Panc1 (cell line): ENCODE measurements at regions not wholly inside any gene's neighbourhood (a gene's known extent, or its start where the extent isn't known, plus 50 kb on each side); places are given as distances from the start of the nearest gene placed in this dataset.

Experiments used
- ATAC-seq: fragments of 200-7000 bp; cut with Tn5 transposase; 2 replicates; pipeline ENCODE4 v1.9.1; 2020; ENCODE audit warnings: mild to moderate bottlenecking, moderate library complexity
- BruUV-seq: library from RNA; stranded (reverse); fragments of 400-500 nt; replicated peaks from 2 replicates; lab custom pipeline; 2021; lab: Mats Ljungman, UMichigan
- CTCF ChIA-PET: fragments of 300-600 bp; sonication (Branson Sonifier 250); formaldehyde crosslinking; loops from one replicate; lab custom pipeline; 2022; ENCODE audit warnings: antibody characterized with exemption; lab: Charles Lee
- POLR2A ChIA-PET: fragments of 300-600 bp; sonication (Branson Sonifier 250); formaldehyde crosslinking; loops from one replicate; lab custom pipeline; 2022; ENCODE audit warnings: antibody characterized with exemption; lab: Charles Lee
- DNase-seq: peaks from one replicate; pipeline ENCODE4 v3.0.0-alpha.2; 2010; ENCODE audit warnings: low read depth, low spot score
- H3K27ac ChIP-seq: 2 replicates; pipeline ENCODE4 v1.5.1; 2011; ENCODE audit warnings: mild to moderate bottlenecking, low read length, inconsistent platforms
- H3K27me3 ChIP-seq: fragments of 200-500 bp; sonication (Bioruptor generic); 2 replicates; pipeline ENCODE4 v1.6.0; 2014; ENCODE audit warnings: low read length, inconsistent platforms; ENCODE audit not compliant: control insufficient read depth, insufficient read depth
- H3K36me3 ChIP-seq: fragments of 200-500 bp; sonication (Bioruptor generic); 2 replicates; pipeline ENCODE4 v1.5.1; 2014; ENCODE audit warnings: inconsistent platforms, mild to moderate bottlenecking, low read length, moderate library complexity; ENCODE audit not compliant: control insufficient read depth, insufficient read depth
- H3K4me1 ChIP-seq: 2 replicates; pipeline ENCODE4 v1.5.1; 2011; ENCODE audit warnings: inconsistent platforms, mild to moderate bottlenecking, low read length, moderate library complexity; ENCODE audit not compliant: control insufficient read depth, insufficient read depth
- H3K4me3 ChIP-seq, 2 experiments: 2 replicates each; pipeline ENCODE4 v1.5.1; 2011 to 2012; ENCODE audit warnings: low read depth in 2 of 2, low read length in 2 of 2, mild to moderate bottlenecking in 2 of 2, inconsistent platforms in 1 of 2, moderate library complexity in 1 of 2
- H3K9me3 ChIP-seq: fragments of 200-500 bp; sonication (Bioruptor generic); 2 replicates; pipeline ENCODE4 v1.5.1; 2014; ENCODE audit warnings: low read depth, mild to moderate bottlenecking, inconsistent platforms, low read length, moderate library complexity; ENCODE audit not compliant: control insufficient read depth, insufficient read depth
- CTCF ChIP-seq: fragments of 450-650 bp; IDR thresholded peaks from 2 replicates; pipeline ENCODE4 v1.5.1; 2017; ENCODE audit warnings: mild to moderate bottlenecking
- POLR2AphosphoS5 ChIP-seq: IDR thresholded peaks from 2 replicates; pipeline ENCODE4 v1.6.1; 2012; ENCODE audit warnings: mild to moderate bottlenecking, low read depth, low read length, moderate library complexity
- REST ChIP-seq, 2 experiments: IDR thresholded peaks; 2 replicates each; pipeline ENCODE4 v1.6.1; 2011 to 2012; ENCODE audit warnings: low read depth in 2 of 2, control low read depth in 1 of 2, low read length in 1 of 2, mild to moderate bottlenecking in 1 of 2, moderate library complexity in 1 of 2; ENCODE audit not compliant: insufficient read depth in 1 of 2
- SIN3A ChIP-seq: IDR thresholded peaks from 2 replicates; pipeline ENCODE4 v1.6.1; 2012; ENCODE audit warnings: low read depth, mild to moderate bottlenecking, low read length, moderate library complexity, borderline replicate concordance; ENCODE audit not compliant: insufficient read depth
- TCF7L2 ChIP-seq: IDR thresholded peaks from 2 replicates; pipeline ENCODE4 v1.6.1; 2011; ENCODE audit warnings: mild to moderate bottlenecking, low read depth, low read length, inconsistent platforms
- in situ Hi-C: cut with HindIII; loops from 2 replicates; pipeline ENCODE4 v1.10.0; 2016; ENCODE audit warnings: low sequenced_read_pairs, low pct_unique_long_range_greater_than_20kb
- intact Hi-C: fragments of 100-400 bp; cut with micrococcal nuclease; formaldehyde crosslinking; loops from one replicate; pipeline ENCODE4 v1.10.0; 2022; ENCODE audit not compliant: unreplicated experiment

GRCh38 chr2:16520891-16521290 lies 144.7 kb downstream of the CYRIA start:
- H3K9me3 ChIP-seq = no peaks in the 10 kb centered on the region
- no peak for TF ChIP-seq REST (IDR thresholded peaks at IDR 0.05; ENCODE audit: insufficient read depth in 1 of 2, low read depth in 2 of 2, low read length in 1 of 2)
- no peak for TF ChIP-seq POLR2AphosphoS5
- TF ChIP-seq CTCF = no peak
- TF ChIP-seq TCF7L2 = no peak
- no peak for TF ChIP-seq SIN3A
- CTCF ChIA-PET = no interaction called here
- POLR2A ChIA-PET = no interaction called here
- no peak for ATAC-seq
- BruUV-seq = no TSS peak
- H3K4me1 ChIP-seq = no peaks in the 10 kb centered on the region
- in situ Hi-C loops (no loop called here), intact Hi-C loops (no loop called here)
- no peak overlapping the region for H3K27ac ChIP-seq
- DNase-seq = no peak
- H3K27me3 ChIP-seq = no peaks in the 10 kb centered on the region
- H3K4me3 ChIP-seq = no peak overlapping the region
- H3K36me3 ChIP-seq = no peaks in the 10 kb centered on the region

GRCh38 chr2:16515696-16516095 lies 149.9 kb downstream of the CYRIA start:
- DNase-seq (no peak), ATAC-seq (no peak)
- Histone ChIP-seq H3K4me3 (no peak overlapping the region), H3K27me3 (no peaks in the 10 kb centered on the region), H3K27ac (no peak overlapping the region), H3K4me1 (no peaks in the 10 kb centered on the region), H3K36me3 (no peaks in the 10 kb centered on the region), H3K9me3 (no peaks in the 10 kb centered on the region)
- ChIA-PET POLR2A (no interaction called here), CTCF (no interaction called here)
- no TSS peak for BruUV-seq
- in situ Hi-C loops = no loop called here
- intact Hi-C loops = no loop called here
- TF ChIP-seq POLR2AphosphoS5 (no peak), TCF7L2 (no peak), CTCF (no peak), SIN3A (no peak), REST (IDR thresholded peaks at IDR 0.05; ENCODE audit: insufficient read depth in 1 of 2, low read depth in 2 of 2, low read length in 1 of 2) (no peak)
